ENCODE measurements at regions not wholly inside any gene's neighbourhood (a gene's known extent, or its start where the extent isn't known, plus 50 kb on each side); places are given as distances from the start of the nearest gene placed in this dataset.

GRCh38 chr2:8529706-8530277 is 152.1 kb upstream of the ID2 start:
- no peak for DNase-seq (ENCODE audit: low spot score)

- DNase-seq (ENCODE audit: low spot score): no peak
These were observed 150.4 kb upstream of the ID2 start for GRCh38 chr2:8531481-8531880.

- DNase-seq (ENCODE audit: low spot score): no peak
These were observed 149.4 kb upstream of the ID2 start for GRCh38 chr2:8532438-8532837.

- DNase-seq (ENCODE audit: low spot score): no peak
These were observed 147.9 kb upstream of the ID2 start for GRCh38 chr2:8533923-8534322.

GRCh38 chr2:8534386-8534728 is 147.5 kb upstream of the ID2 start:
- DNase-seq (ENCODE audit: low spot score): no peak

- DNase-seq (ENCODE audit: low spot score): peak; percentile 91
These were observed 147.0 kb upstream of the ID2 start for GRCh38 chr2:8534729-8535468.

- DNase-seq (ENCODE audit: low spot score): no peak
These were observed 146.4 kb upstream of the ID2 start for GRCh38 chr2:8535469-8535795.

- peak; percentile 39 for DNase-seq (ENCODE audit: low spot score)
These were observed 145.8 kb upstream of the ID2 start for GRCh38 chr2:8535821-8536685.

- DNase-seq (ENCODE audit: low spot score): peak; percentile 63
These were observed 144.9 kb upstream of the ID2 start for GRCh38 chr2:8536686-8537561.

- no peak for DNase-seq (ENCODE audit: low spot score)
These were observed 144.2 kb upstream of the ID2 start for GRCh38 chr2:8537562-8538155.

GRCh38 chr2:8538531-8538930 is 143.3 kb upstream of the ID2 start:
- DNase-seq (ENCODE audit: low spot score): no peak

- DNase-seq (ENCODE audit: low spot score): no peak
These were observed 142.8 kb upstream of the ID2 start for GRCh38 chr2:8538931-8539621.

- DNase-seq (ENCODE audit: low spot score): peak; percentile 89
These were observed 141.9 kb upstream of the ID2 start for GRCh38 chr2:8539743-8540551.

- DNase-seq (ENCODE audit: low spot score): no peak
These were observed 141.3 kb upstream of the ID2 start for GRCh38 chr2:8540552-8541055.

GRCh38 chr2:8541223-8541622 is 140.6 kb upstream of the ID2 start:
- DNase-seq (ENCODE audit: low spot score): no peak

GRCh38 chr2:8541636-8542035 is 140.2 kb upstream of the ID2 start:
- DNase-seq (ENCODE audit: low spot score): no peak

- no peak for DNase-seq (ENCODE audit: low spot score)
These were observed 139.3 kb upstream of the ID2 start for GRCh38 chr2:8542381-8543059.

- no peak for DNase-seq (ENCODE audit: low spot score)
These were observed 138.8 kb upstream of the ID2 start for GRCh38 chr2:8543060-8543382.

GRCh38 chr2:8543383-8544170 is 138.3 kb upstream of the ID2 start:
- DNase-seq (ENCODE audit: low spot score): peak; percentile 65
